Thymus (tissue), 11 donors: ENCODE measurements at regions not wholly inside any gene's neighbourhood (a gene's known extent, or its start where the extent isn't known, plus 50 kb on each side); places are given as distances from the start of the nearest gene placed in this dataset.

ENCODE experiments used
- DNase-seq, 9 donors: peaks; one replicate each; pipeline ENCODE4 v3.0.0-alpha.2; 2013; ENCODE audit warnings: low spot score in 9 of 9, low read depth in 6 of 9, missing footprints in 1 of 9
- H3K27ac ChIP-seq, 2 donors: one replicate each; pipeline ENCODE4 v1.5.1; 2013; ENCODE audit warnings: control low read depth in 1 of 2, low read depth in 1 of 2, low read length in 1 of 2, mild to moderate bottlenecking in 1 of 2, moderate library complexity in 1 of 2
- H3K27me3 ChIP-seq, 2 donors: one replicate each; pipeline ENCODE4 v1.5.1; 2013; ENCODE audit warnings: low read length in 1 of 2; ENCODE audit not compliant: control insufficient read depth in 2 of 2, insufficient read depth in 1 of 2
- H3K36me3 ChIP-seq, 2 donors: one replicate each; pipeline ENCODE4 v1.5.1; 2013; ENCODE audit warnings: low read length in 1 of 2, mild to moderate bottlenecking in 1 of 2, moderate library complexity in 1 of 2; ENCODE audit not compliant: control insufficient read depth in 2 of 2, insufficient read depth in 2 of 2
- H3K4me1 ChIP-seq, 2 donors: one replicate each; pipeline ENCODE4 v1.5.1; 2013; ENCODE audit warnings: low read length in 2 of 2; ENCODE audit not compliant: control insufficient read depth in 2 of 2, insufficient read depth in 2 of 2
- H3K4me3 ChIP-seq, 2 donors: one replicate each; pipeline ENCODE4 v1.5.1; 2013; ENCODE audit warnings: low read length in 2 of 2, control low read depth in 1 of 2, mild to moderate bottlenecking in 1 of 2
- H3K9me3 ChIP-seq, 2 donors: one replicate each; pipeline ENCODE4 v1.5.1; 2013; ENCODE audit warnings: low read length in 1 of 2, mild to moderate bottlenecking in 1 of 2; ENCODE audit not compliant: control insufficient read depth in 2 of 2, insufficient read depth in 1 of 2
- WGBS: extraction: QIAGEN DNeasy Blood & Tissue Kit; methylation state at CpG from one replicate; pipeline ENCODE4 v1.1.7; 2013; 5-methylcytosine and 5-hydroxymethylcytosine counted together
- donor health status: healthy.

GRCh38 chr6:170189236-170189635, 101.6 kb downstream of the DLL1 start:
- Histone ChIP-seq H3K27me3 (no peaks in the 10 kb centered on the region), H3K36me3 (no peaks in the 10 kb centered on the region), H3K9me3 (peaks cover 1 to 9% of the 10 kb centered on the region in 2 donors), H3K4me1 (no peaks in the 10 kb centered on the region), H3K27ac (no peak overlapping the region), H3K4me3 (no peak overlapping the region)
- no peak for DNase-seq
- 88% methylated on average over 12 of the region's 12 CpGs for WGBS

- Histone ChIP-seq H3K27me3 (no peaks in the 10 kb centered on the region), H3K9me3 (peaks cover 1 to 10% of the 10 kb centered on the region in 2 donors), H3K27ac (no peak overlapping the region), H3K4me3 (no peak overlapping the region), H3K4me1 (no peaks in the 10 kb centered on the region), H3K36me3 (no peaks in the 10 kb centered on the region)
- 76% methylated on average over 6 of the region's 6 CpGs for WGBS
- no peak for DNase-seq
These were observed 102.3 kb downstream of the DLL1 start for GRCh38 chr6:170188571-170189001.

DNA sequence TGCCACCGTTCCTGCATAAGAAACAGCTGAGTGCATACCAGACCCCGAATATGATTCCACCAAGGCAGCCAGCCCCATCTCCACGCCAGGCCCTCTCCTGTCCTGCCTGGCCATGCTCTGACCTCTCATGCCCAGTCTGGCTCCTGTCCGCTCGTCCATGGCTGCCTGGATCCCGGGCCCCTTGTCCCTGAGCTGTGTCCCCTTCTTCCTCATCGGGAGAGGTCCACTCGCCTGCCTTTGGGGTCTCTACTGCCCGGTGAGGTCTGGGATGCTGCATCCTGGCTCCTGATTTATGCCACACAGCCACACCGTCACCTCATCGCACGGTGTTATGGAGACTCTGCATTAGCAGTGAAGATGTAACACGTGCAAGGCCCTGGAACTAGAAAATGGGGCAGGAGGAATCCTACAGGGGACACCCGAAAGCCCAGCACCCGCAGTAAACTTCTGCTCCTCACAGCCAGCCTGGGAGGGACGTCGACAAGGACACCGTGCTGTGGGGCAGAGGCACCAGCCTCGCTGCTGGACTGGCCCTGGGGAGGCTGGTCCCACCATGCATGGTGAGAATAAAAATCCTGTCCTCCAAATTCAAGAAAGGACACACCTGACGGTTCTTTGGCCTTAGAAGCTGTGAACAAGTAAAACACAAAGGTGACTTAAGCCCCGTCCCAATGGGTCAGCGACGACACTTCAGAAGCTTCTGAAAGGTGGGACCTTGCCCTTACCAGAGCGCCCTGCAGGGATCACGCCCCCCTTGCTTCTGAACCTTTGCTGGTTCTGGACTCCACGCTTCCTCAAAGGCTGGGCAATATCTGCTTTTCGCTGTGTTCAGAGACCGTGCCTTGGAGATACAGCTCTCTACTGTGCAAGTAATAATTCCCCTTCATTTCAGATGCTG, 103.0 kb downstream of the DLL1 start:
- Histone ChIP-seq H3K27me3 (no peaks in the 10 kb centered on the region), H3K9me3 (peaks cover 1 to 10% of the 10 kb centered on the region in 2 donors), H3K27ac (no peak overlapping the region), H3K36me3 (no peaks in the 10 kb centered on the region), H3K4me1 (no peaks in the 10 kb centered on the region), H3K4me3 (no peak overlapping the region)
- 91% methylated on average over 28 of the region's 28 CpGs for WGBS
- DNase-seq = no peak

- Histone ChIP-seq H3K27ac (no peak overlapping the region), H3K9me3 (peaks cover 1 to 11% of the 10 kb centered on the region in 2 donors), H3K4me3 (no peak overlapping the region), H3K36me3 (no peaks in the 10 kb centered on the region), H3K27me3 (no peaks in the 10 kb centered on the region), H3K4me1 (no peaks in the 10 kb centered on the region)
- 89% methylated on average over 18 of the region's 18 CpGs for WGBS
- DNase-seq = no peak
These were observed 103.8 kb downstream of the DLL1 start for GRCh38 chr6:170186941-170187668.

- Histone ChIP-seq H3K27me3 (no peaks in the 10 kb centered on the region), H3K9me3 (peaks cover 1 to 15% of the 10 kb centered on the region in 2 donors), H3K4me3 (no peak overlapping the region), H3K4me1 (no peaks in the 10 kb centered on the region), H3K27ac (no peak overlapping the region), H3K36me3 (no peaks in the 10 kb centered on the region)
- no peak for DNase-seq
- WGBS = 80% methylated on average over 30 of the region's 30 CpGs
These were observed 104.6 kb downstream of the DLL1 start for GRCh38 chr6:170186006-170186935.

DNA sequence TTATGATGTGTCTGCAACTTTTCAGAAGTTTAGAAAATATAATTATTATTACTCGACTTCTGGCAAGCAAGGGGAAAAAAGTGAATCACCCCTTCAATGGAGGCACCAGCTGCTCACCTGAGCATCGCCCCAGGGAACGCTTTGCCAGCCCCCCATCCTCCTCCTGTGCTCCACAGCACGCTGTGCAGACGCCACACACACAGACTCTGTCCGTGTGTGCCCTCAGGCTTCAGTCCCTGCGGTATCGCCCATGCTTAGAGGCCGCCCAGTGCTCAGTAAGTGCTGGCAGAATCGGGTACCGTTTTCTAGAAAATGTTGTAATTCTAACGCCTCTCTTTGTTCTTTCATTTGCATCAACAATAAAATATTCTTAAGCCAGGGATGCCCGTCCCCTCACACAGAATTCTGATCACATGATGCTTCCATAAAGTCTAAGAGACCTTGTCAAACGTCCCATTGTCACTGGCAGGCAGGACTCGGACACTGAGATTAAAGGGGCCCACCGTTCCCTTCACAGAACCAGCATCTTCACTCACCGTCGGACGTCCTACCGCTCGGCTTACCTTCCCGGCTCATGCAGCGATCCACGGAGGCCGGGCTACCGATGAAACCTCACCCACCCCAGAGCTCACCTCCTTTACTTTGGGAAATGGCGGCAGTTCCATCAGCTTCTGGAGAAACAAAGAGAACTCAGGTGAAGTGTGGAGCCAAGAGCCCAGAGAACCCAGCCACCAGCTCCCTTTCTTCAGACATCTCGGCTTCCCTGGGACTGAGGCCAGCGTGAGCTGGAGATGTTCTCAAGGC, 105.5 kb downstream of the DLL1 start:
- H3K4me3 ChIP-seq = no peak overlapping the region
- DNase-seq = no peak
- 95% methylated on average over 29 of the region's 29 CpGs for WGBS

DNA sequence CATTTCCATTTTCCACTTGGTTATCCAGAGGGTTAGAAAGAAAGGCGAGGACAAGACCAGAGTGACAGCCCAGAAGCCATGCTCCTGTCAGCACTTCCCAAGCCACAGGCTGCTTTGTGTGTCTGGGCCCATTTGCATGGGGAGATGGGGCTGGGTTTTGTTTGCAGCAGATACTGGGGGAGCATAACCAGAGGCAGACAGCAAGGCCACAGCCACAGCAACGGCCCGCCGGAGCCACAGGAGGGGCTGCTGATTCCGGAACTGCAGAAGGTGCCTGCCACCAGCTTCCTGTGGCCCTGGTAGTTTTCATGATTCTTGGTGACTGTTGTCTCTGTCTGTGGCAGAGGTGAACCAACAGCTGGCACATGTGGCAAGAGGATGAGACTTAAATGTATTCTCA, 106.6 kb downstream of the DLL1 start:
- H3K9me3 ChIP-seq = peaks cover 1 to 21% of the 10 kb centered on the region in 2 donors
- H3K36me3 ChIP-seq = no peaks in the 10 kb centered on the region
- no peaks in the 10 kb centered on the region for H3K27me3 ChIP-seq
- no peak overlapping the region for H3K27ac ChIP-seq
- DNase-seq = no peak
- no peaks in the 10 kb centered on the region for H3K4me1 ChIP-seq
- no peak overlapping the region for H3K4me3 ChIP-seq
- WGBS = 79% methylated on average over 5 of the region's 5 CpGs

More for the DNA sequence above, 105.5 kb downstream of the DLL1 start:
- Histone ChIP-seq H3K9me3 (peaks cover 1 to 21% of the 10 kb centered on the region in 2 donors), H3K36me3 (no peaks in the 10 kb centered on the region), H3K27ac (no peak overlapping the region), H3K27me3 (no peaks in the 10 kb centered on the region), H3K4me1 (no peaks in the 10 kb centered on the region)

GRCh38 chr6:170183521-170183920, 107.4 kb downstream of the DLL1 start:
- no peaks in the 10 kb centered on the region for H3K4me1 ChIP-seq
- H3K4me3 ChIP-seq = no peak overlapping the region
- H3K27ac ChIP-seq = no peak overlapping the region
- DNase-seq = no peak
- peaks cover 1 to 21% of the 10 kb centered on the region in 2 donors for H3K9me3 ChIP-seq
- no peaks in the 10 kb centered on the region for H3K36me3 ChIP-seq
- H3K27me3 ChIP-seq = no peaks in the 10 kb centered on the region
